ENCODE measurements at regions not wholly inside any gene's neighbourhood (a gene's known extent, or its start where the extent isn't known, plus 50 kb on each side); places are given as distances from the start of the nearest gene placed in this dataset.

DNA sequence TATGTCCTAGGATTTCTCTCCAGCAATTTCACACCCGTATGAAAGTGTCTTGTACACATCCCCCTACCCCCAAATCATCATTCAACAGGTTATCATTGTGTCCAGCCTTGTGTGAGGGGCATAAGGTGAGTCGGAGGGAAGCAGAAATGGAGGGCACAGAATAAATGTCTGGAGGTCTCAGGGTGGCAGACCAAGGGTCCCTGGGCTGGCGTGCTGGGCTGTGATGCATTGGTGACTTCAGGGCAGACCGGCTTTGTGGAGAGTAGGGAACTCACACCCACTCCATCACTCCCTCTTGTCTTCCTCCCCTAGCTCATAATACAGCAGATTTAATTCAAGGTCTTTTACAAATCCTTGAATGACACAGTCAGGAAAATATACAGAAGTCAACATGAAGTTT lies 191.7 kb upstream of the PMEPA1 start:
- TF ChIP-seq EZH2phosphoT487 (IDR thresholded peaks at IDR 0.05; ENCODE audit: borderline replicate concordance, low read length) (no peak), EZH2 (IDR thresholded peaks at IDR 0.05; ENCODE audit: low read length, unreplicated experiment) (no peak)
- TF ChIP-seq, protein P1, sequence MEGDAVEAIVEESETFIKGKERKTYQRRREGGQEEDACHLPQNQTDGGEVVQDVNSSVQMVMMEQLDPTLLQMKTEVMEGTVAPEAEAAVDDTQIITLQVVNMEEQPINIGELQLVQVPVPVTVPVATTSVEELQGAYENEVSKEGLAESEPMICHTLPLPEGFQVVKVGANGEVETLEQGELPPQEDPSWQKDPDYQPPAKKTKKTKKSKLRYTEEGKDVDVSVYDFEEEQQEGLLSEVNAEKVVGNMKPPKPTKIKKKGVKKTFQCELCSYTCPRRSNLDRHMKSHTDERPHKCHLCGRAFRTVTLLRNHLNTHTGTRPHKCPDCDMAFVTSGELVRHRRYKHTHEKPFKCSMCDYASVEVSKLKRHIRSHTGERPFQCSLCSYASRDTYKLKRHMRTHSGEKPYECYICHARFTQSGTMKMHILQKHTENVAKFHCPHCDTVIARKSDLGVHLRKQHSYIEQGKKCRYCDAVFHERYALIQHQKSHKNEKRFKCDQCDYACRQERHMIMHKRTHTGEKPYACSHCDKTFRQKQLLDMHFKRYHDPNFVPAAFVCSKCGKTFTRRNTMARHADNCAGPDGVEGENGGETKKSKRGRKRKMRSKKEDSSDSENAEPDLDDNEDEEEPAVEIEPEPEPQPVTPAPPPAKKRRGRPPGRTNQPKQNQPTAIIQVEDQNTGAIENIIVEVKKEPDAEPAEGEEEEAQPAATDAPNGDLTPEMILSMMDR (conservative IDR thresholded peaks at IDR 0.05; ENCODE audit: low read depth, low read length) = no peak
